ENCODE measurements at regions not wholly inside any gene's neighbourhood (a gene's known extent, or its start where the extent isn't known, plus 50 kb on each side); places are given as distances from the start of the nearest gene placed in this dataset.

GRCh38 chr5:84605241-84605640 lies 220.6 kb upstream of the EDIL3 start:
- TF ChIP-seq SUZ12 (IDR thresholded peaks at IDR 0.05; ENCODE audit: extremely low read depth, insufficient read depth, insufficient read length), result no peak
- no peak for TF ChIP-seq YY1 (IDR thresholded peaks at IDR 0.05; ENCODE audit: insufficient read depth, insufficient read length)
- TF ChIP-seq ZNF274 (IDR thresholded peaks at IDR 0.05; ENCODE audit: low read depth, low read length), result no peak
- no peak overlapping the region for H3K4me3 ChIP-seq (ENCODE audit: insufficient read length, low read depth)
- DNase-seq (ENCODE audit: low read depth, low spot score), result no peak

GRCh38 chr5:84603568-84604185 lies 219.0 kb upstream of the EDIL3 start:
- Histone ChIP-seq H3K27me3 (ENCODE audit: insufficient read depth, insufficient read length) (no peaks in the 10 kb centered on the region), H3K9me3 (ENCODE audit: insufficient read depth, low read length) (no peaks in the 10 kb centered on the region), H3K4me3 (ENCODE audit: insufficient read length, low read depth) (no peak overlapping the region), H3K36me3 (ENCODE audit: insufficient read depth, insufficient read length, low read length) (no peaks in the 10 kb centered on the region), H3K4me1 (ENCODE audit: insufficient read depth, insufficient read length) (no peaks in the 10 kb centered on the region), H3K9ac (ENCODE audit: insufficient read length, low read depth) (no peak overlapping the region)
- TF ChIP-seq SUZ12 (IDR thresholded peaks at IDR 0.05; ENCODE audit: extremely low read depth, insufficient read depth, insufficient read length) (no peak), ZNF274 (IDR thresholded peaks at IDR 0.05; ENCODE audit: low read depth, low read length) (no peak), YY1 (IDR thresholded peaks at IDR 0.05; ENCODE audit: insufficient read depth, insufficient read length) (no peak)
- DNase-seq (ENCODE audit: low read depth, low spot score), result no peak

More at GRCh38 chr5:84605241-84605640, 220.6 kb upstream of the EDIL3 start:
- Histone ChIP-seq H3K27me3 (ENCODE audit: insufficient read depth, insufficient read length) (no peaks in the 10 kb centered on the region), H3K36me3 (ENCODE audit: insufficient read depth, insufficient read length, low read length) (no peaks in the 10 kb centered on the region), H3K9ac (ENCODE audit: insufficient read length, low read depth) (no peak overlapping the region), H3K4me1 (ENCODE audit: insufficient read depth, insufficient read length) (no peaks in the 10 kb centered on the region), H3K9me3 (ENCODE audit: insufficient read depth, low read length) (no peaks in the 10 kb centered on the region)

- Histone ChIP-seq H3K27me3 (ENCODE audit: insufficient read depth, insufficient read length) (no peaks in the 10 kb centered on the region), H3K4me3 (ENCODE audit: insufficient read length, low read depth) (no peak overlapping the region), H3K9ac (ENCODE audit: insufficient read length, low read depth) (no peak overlapping the region), H3K4me1 (ENCODE audit: insufficient read depth, insufficient read length) (no peaks in the 10 kb centered on the region), H3K9me3 (ENCODE audit: insufficient read depth, low read length) (peaks cover 2% of the 10 kb centered on the region; the same call in 1 of the 2 replicates), H3K36me3 (ENCODE audit: insufficient read depth, insufficient read length, low read length) (no peaks in the 10 kb centered on the region)
- no peak for DNase-seq (ENCODE audit: low read depth, low spot score)
- no peak for TF ChIP-seq ZNF274 (IDR thresholded peaks at IDR 0.05; ENCODE audit: low read depth, low read length)
- TF ChIP-seq SUZ12 (IDR thresholded peaks at IDR 0.05; ENCODE audit: extremely low read depth, insufficient read depth, insufficient read length), result no peak
- TF ChIP-seq YY1 (IDR thresholded peaks at IDR 0.05; ENCODE audit: insufficient read depth, insufficient read length), result no peak
These were observed 217.7 kb upstream of the EDIL3 start for GRCh38 chr5:84602371-84602771.

GRCh38 chr5:84599964-84600363 lies 215.3 kb upstream of the EDIL3 start:
- H3K27me3 ChIP-seq (ENCODE audit: insufficient read depth, insufficient read length), result no peaks in the 10 kb centered on the region
- DNase-seq (ENCODE audit: low read depth, low spot score), result no peak
- peaks cover 7% of the 10 kb centered on the region for H3K9me3 ChIP-seq (ENCODE audit: insufficient read depth, low read length)
- TF ChIP-seq SUZ12 (IDR thresholded peaks at IDR 0.05; ENCODE audit: extremely low read depth, insufficient read depth, insufficient read length) (no peak), YY1 (IDR thresholded peaks at IDR 0.05; ENCODE audit: insufficient read depth, insufficient read length) (no peak), ZNF274 (IDR thresholded peaks at IDR 0.05; ENCODE audit: low read depth, low read length) (no peak)
- no peaks in the 10 kb centered on the region for H3K4me1 ChIP-seq (ENCODE audit: insufficient read depth, insufficient read length)
- H3K9ac ChIP-seq (ENCODE audit: insufficient read length, low read depth), result no peak overlapping the region
- no peak overlapping the region for H3K4me3 ChIP-seq (ENCODE audit: insufficient read length, low read depth)
- H3K36me3 ChIP-seq (ENCODE audit: insufficient read depth, insufficient read length, low read length), result no peaks in the 10 kb centered on the region

GRCh38 chr5:84597904-84598303 lies 213.2 kb upstream of the EDIL3 start:
- no peak overlapping the region for H3K9ac ChIP-seq (ENCODE audit: insufficient read length, low read depth)
- H3K27me3 ChIP-seq (ENCODE audit: insufficient read depth, insufficient read length), result no peaks in the 10 kb centered on the region
- H3K4me3 ChIP-seq (ENCODE audit: insufficient read length, low read depth), result no peak overlapping the region
- TF ChIP-seq SUZ12 (IDR thresholded peaks at IDR 0.05; ENCODE audit: extremely low read depth, insufficient read depth, insufficient read length) (no peak), YY1 (IDR thresholded peaks at IDR 0.05; ENCODE audit: insufficient read depth, insufficient read length) (no peak), ZNF274 (IDR thresholded peaks at IDR 0.05; ENCODE audit: low read depth, low read length) (no peak)
- peaks cover 7% of the 10 kb centered on the region for H3K9me3 ChIP-seq (ENCODE audit: insufficient read depth, low read length)
- no peaks in the 10 kb centered on the region for H3K4me1 ChIP-seq (ENCODE audit: insufficient read depth, insufficient read length)
- DNase-seq (ENCODE audit: low read depth, low spot score), result peak; percentile 57
- no peaks in the 10 kb centered on the region for H3K36me3 ChIP-seq (ENCODE audit: insufficient read depth, insufficient read length, low read length)

- Histone ChIP-seq H3K9me3 (ENCODE audit: insufficient read depth, low read length) (no peaks in the 10 kb centered on the region), H3K27me3 (ENCODE audit: insufficient read depth, insufficient read length) (no peaks in the 10 kb centered on the region), H3K4me3 (ENCODE audit: insufficient read length, low read depth) (no peak overlapping the region), H3K4me1 (ENCODE audit: insufficient read depth, insufficient read length) (no peaks in the 10 kb centered on the region), H3K36me3 (ENCODE audit: insufficient read depth, insufficient read length, low read length) (no peaks in the 10 kb centered on the region), H3K9ac (ENCODE audit: insufficient read length, low read depth) (no peak overlapping the region)
- TF ChIP-seq YY1 (IDR thresholded peaks at IDR 0.05; ENCODE audit: insufficient read depth, insufficient read length) (no peak), ZNF274 (IDR thresholded peaks at IDR 0.05; ENCODE audit: low read depth, low read length) (no peak), SUZ12 (IDR thresholded peaks at IDR 0.05; ENCODE audit: extremely low read depth, insufficient read depth, insufficient read length) (no peak)
- DNase-seq (ENCODE audit: low read depth, low spot score), result no peak
These were observed 205.9 kb upstream of the EDIL3 start for GRCh38 chr5:84590629-84591028.

- TF ChIP-seq YY1 (IDR thresholded peaks at IDR 0.05; ENCODE audit: insufficient read depth, insufficient read length) (no peak), SUZ12 (IDR thresholded peaks at IDR 0.05; ENCODE audit: extremely low read depth, insufficient read depth, insufficient read length) (no peak), ZNF274 (IDR thresholded peaks at IDR 0.05; ENCODE audit: low read depth, low read length) (no peak)
These were observed 205.2 kb upstream of the EDIL3 start for GRCh38 chr5:84589926-84590325.

More at GRCh38 chr5:84589926-84590325, 205.2 kb upstream of the EDIL3 start:
- Histone ChIP-seq H3K27me3 (ENCODE audit: insufficient read depth, insufficient read length) (no peaks in the 10 kb centered on the region), H3K4me3 (ENCODE audit: insufficient read length, low read depth) (no peak overlapping the region), H3K9ac (ENCODE audit: insufficient read length, low read depth) (no peak overlapping the region), H3K4me1 (ENCODE audit: insufficient read depth, insufficient read length) (no peaks in the 10 kb centered on the region), H3K9me3 (ENCODE audit: insufficient read depth, low read length) (no peaks in the 10 kb centered on the region), H3K36me3 (ENCODE audit: insufficient read depth, insufficient read length, low read length) (no peaks in the 10 kb centered on the region)
- no peak for DNase-seq (ENCODE audit: low read depth, low spot score)
